ENCODE measurements at regions not wholly inside any gene's neighbourhood (a gene's known extent, or its start where the extent isn't known, plus 50 kb on each side); places are given as distances from the start of the nearest gene placed in this dataset.

GRCh38 chr1:199837321-199837720 is 190.2 kb upstream of the NR5A2 start:
- no peak for TF ChIP-seq CTCF (IDR thresholded peaks at IDR 0.05)
- TF ChIP-seq EZH2 (IDR thresholded peaks at IDR 0.05), result no peak

All from neural progenitor cell (in vitro differentiated cells).